B cell (primary cell): ENCODE measurements at regions not wholly inside any gene's neighbourhood (a gene's known extent, or its start where the extent isn't known, plus 50 kb on each side); places are given as distances from the start of the nearest gene placed in this dataset.

Experiments
- EZH2 ChIP-seq: IDR thresholded peaks from 2 replicates; pipeline ENCODE4 v1.6.1; 2012; ENCODE audit warnings: borderline replicate concordance, low read depth, mild to moderate bottlenecking, moderate library complexity, low read length; ENCODE audit not compliant: insufficient read depth, poor library complexity, severe bottlenecking
- TF ChIP-seq, protein P1 (sequence below): fragments of 200-600 bp; IDR thresholded peaks from one replicate; pipeline ENCODE4 v1.8.0; 2022; ENCODE audit warnings: antibody characterized with exemption, mild to moderate bottlenecking

DNA sequence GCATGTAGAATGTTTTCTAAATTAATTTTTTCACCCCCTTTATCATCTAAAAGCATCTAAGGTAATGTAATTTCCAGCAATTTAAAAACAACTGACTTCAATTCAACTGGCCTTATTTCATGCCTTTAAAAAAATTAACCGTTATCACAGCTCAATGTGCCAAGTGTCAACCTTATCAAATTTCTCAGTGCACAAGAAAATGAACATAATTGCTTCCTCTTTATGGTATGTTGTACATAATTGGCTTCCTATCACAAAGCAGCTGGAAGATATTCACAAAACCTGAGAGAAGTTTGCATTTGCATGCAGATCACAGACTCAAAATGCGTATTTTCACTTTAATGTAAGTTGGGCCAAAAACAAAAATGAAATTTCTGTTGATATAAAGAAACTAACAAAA, 966.4 kb downstream of the GRM8 start:
- TF ChIP-seq, protein P1, sequence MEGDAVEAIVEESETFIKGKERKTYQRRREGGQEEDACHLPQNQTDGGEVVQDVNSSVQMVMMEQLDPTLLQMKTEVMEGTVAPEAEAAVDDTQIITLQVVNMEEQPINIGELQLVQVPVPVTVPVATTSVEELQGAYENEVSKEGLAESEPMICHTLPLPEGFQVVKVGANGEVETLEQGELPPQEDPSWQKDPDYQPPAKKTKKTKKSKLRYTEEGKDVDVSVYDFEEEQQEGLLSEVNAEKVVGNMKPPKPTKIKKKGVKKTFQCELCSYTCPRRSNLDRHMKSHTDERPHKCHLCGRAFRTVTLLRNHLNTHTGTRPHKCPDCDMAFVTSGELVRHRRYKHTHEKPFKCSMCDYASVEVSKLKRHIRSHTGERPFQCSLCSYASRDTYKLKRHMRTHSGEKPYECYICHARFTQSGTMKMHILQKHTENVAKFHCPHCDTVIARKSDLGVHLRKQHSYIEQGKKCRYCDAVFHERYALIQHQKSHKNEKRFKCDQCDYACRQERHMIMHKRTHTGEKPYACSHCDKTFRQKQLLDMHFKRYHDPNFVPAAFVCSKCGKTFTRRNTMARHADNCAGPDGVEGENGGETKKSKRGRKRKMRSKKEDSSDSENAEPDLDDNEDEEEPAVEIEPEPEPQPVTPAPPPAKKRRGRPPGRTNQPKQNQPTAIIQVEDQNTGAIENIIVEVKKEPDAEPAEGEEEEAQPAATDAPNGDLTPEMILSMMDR = no peak
- TF ChIP-seq EZH2 = no peak
